HepG2 (cell line): ENCODE measurements at regions not wholly inside any gene's neighbourhood (a gene's known extent, or its start where the extent isn't known, plus 50 kb on each side); places are given as distances from the start of the nearest gene placed in this dataset.

Experiments
- ATAC-seq: fragments of 200-7000 bp; cut with Tn5 transposase; 3 replicates; pipeline ENCODE4 v1.9.1; 2020; ENCODE audit warnings: mild to moderate bottlenecking, moderate library complexity
- BruUV-seq: library from RNA; stranded (reverse); fragments of 400-500 nt; replicated peaks from 2 replicates; lab custom pipeline; 2021; lab: Mats Ljungman, UMichigan
- CTCF ChIA-PET: fragments of 300-600 bp; formaldehyde crosslinking; extraction: SDS; loops from one replicate; lab custom pipeline; 2021; ENCODE audit warnings: low total read pairs, inconsistent platforms, low intra/inter-chr PET ratio; lab: Yijun Ruan, JAX
- POLR2A ChIA-PET: fragments of 350-600 bp; sonication (Branson Sonifier 250); formaldehyde crosslinking; loops from one replicate; lab custom pipeline; 2020; ENCODE audit warnings: antibody characterized with exemption, inconsistent platforms; lab: Yijun Ruan, JAX
- DNase-seq: peaks from one replicate; pipeline ENCODE4 v3.0.0-alpha.2; 2015; ENCODE audit warnings: low spot score
- FAIRE-seq: peaks from 3 replicates; lab custom pipeline; 2011; peaks lifted over from hg19 to GRCh38; lab: Jason Lieb, UNC
- H2AFZ ChIP-seq: one replicate; pipeline ENCODE4 v1.6.1; 2011; ENCODE audit warnings: low read length, inconsistent platforms
- H3K27ac ChIP-seq: fragments of 300-600 bp; 3 replicates; pipeline ENCODE4 v1.8.0; 2011; ENCODE audit warnings: mixed run types, mild to moderate bottlenecking, mixed read lengths, low read length, inconsistent platforms; ENCODE audit not compliant: insufficient read depth; ENCODE audit errors: extremely low read length
- H3K27me3 ChIP-seq, 2 experiments: fragments of 200-600 bp in 1 of 2; 2 replicates in 1 of 2; 3 replicates in 1 of 2; pipeline versions ENCODE4 v1.6.0 to v1.8.0; 2011; ENCODE audit warnings: low read length in 2 of 2, mild to moderate bottlenecking in 2 of 2, moderate library complexity in 2 of 2, inconsistent platforms in 1 of 2; ENCODE audit not compliant: insufficient read depth in 2 of 2, control insufficient read depth in 1 of 2
- H3K36me3 ChIP-seq, 2 experiments: fragments of 200-600 bp in 1 of 2; replicated peaks in 1 of 2; 2 replicates in 1 of 2; 3 replicates in 1 of 2; pipeline versions ENCODE4 v1.5.1 to v1.8.0; 2011; ENCODE audit warnings: low read length in 2 of 2, inconsistent platforms in 1 of 2; ENCODE audit not compliant: insufficient read depth in 2 of 2, control insufficient read depth in 1 of 2
- H3K4me1 ChIP-seq: 2 replicates; pipeline ENCODE4 v1.5.1; 2012; ENCODE audit warnings: low read length, inconsistent platforms; ENCODE audit not compliant: insufficient read depth
- H3K4me2 ChIP-seq: 2 replicates; pipeline ENCODE4 v1.6.0; 2011; ENCODE audit warnings: low read depth, low read length, inconsistent platforms
- H3K4me3 ChIP-seq, 3 experiments: fragments of 200-600 bp in 1 of 3; sonication (generic), shearing (Covaris generic) in 1 of 3; replicated peaks in 1 of 3; 2 replicates each; pipeline ENCODE4 v1.5.1; 2011 to 2016; ENCODE audit warnings: low read length in 3 of 3, inconsistent platforms in 2 of 3, low read depth in 2 of 3, mild to moderate bottlenecking in 2 of 3, control low read depth in 1 of 3, mixed read lengths in 1 of 3; ENCODE audit not compliant: insufficient read depth in 1 of 3
- H3K79me2 ChIP-seq: one replicate; pipeline ENCODE4 v1.6.1; 2011; ENCODE audit warnings: low read length, inconsistent platforms; ENCODE audit not compliant: insufficient read depth
- H3K9ac ChIP-seq: 2 replicates; pipeline ENCODE4 v1.6.0; 2011; ENCODE audit warnings: mild to moderate bottlenecking, low read depth, low read length, inconsistent platforms; ENCODE audit not compliant: insufficient read depth
- H3K9me3 ChIP-seq: 2 replicates; pipeline ENCODE4 v1.5.1; 2012; ENCODE audit warnings: mild to moderate bottlenecking, low read length
- H4K20me1 ChIP-seq: 2 replicates; pipeline ENCODE4 v1.6.0; 2011; ENCODE audit warnings: inconsistent platforms, mild to moderate bottlenecking, low read length, moderate library complexity; ENCODE audit not compliant: insufficient read depth
- ATRX ChIP-seq: sonication (generic); formaldehyde crosslinking; IDR thresholded peaks from 2 replicates; pipeline ENCODE4 v1.4.0; 2020; ENCODE audit warnings: missing genetic modification reagents, borderline replicate concordance
- DRAP1 ChIP-seq: IDR thresholded peaks from 2 replicates; pipeline ENCODE4 v1.6.1; 2016; ENCODE audit warnings: missing genetic modification reagents, missing compliant biosample characterization
- FOXK2 ChIP-seq: fragments of 450-650 bp; IDR thresholded peaks from 2 replicates; pipeline ENCODE4 v1.6.1; 2016
- GPN1 ChIP-seq: sonication (generic); formaldehyde crosslinking; IDR thresholded peaks from 2 replicates; pipeline ENCODE4 v1.5.1; 2020; ENCODE audit warnings: missing genetic modification reagents, borderline replicate concordance
- KLF13 ChIP-seq: sonication (generic); formaldehyde crosslinking; IDR thresholded peaks from 2 replicates; pipeline ENCODE4 v1.4.0; 2020; ENCODE audit warnings: mild to moderate bottlenecking, missing genetic modification reagents
- PAF1 ChIP-seq: IDR thresholded peaks from 2 replicates; pipeline ENCODE4 v1.6.1; 2016; ENCODE audit warnings: missing genetic modification reagents, missing compliant biosample characterization
- SRY ChIP-seq: sonication (generic); formaldehyde crosslinking; IDR thresholded peaks from 2 replicates; pipeline ENCODE4 v1.8.0; 2022; ENCODE audit warnings: mild to moderate bottlenecking, missing genetic modification reagents
- ZBTB7A ChIP-seq: sonication (generic); formaldehyde crosslinking; IDR thresholded peaks from 2 replicates; pipeline ENCODE4 v1.8.0; 2022; ENCODE audit warnings: mild to moderate bottlenecking, missing genetic modification reagents
- ZNF292 ChIP-seq: sonication (generic); formaldehyde crosslinking; IDR thresholded peaks from 2 replicates; pipeline ENCODE4 v1.8.1; 2022; ENCODE audit warnings: mild to moderate bottlenecking, low read depth, missing genetic modification reagents, borderline replicate concordance
- ZNF674 ChIP-seq: sonication (generic); formaldehyde crosslinking; IDR thresholded peaks from 2 replicates; pipeline ENCODE4 v1.5.0; 2020; ENCODE audit warnings: low read depth, mild to moderate bottlenecking, missing genetic modification reagents
- ZNF766 ChIP-seq: sonication (generic); formaldehyde crosslinking; IDR thresholded peaks from 2 replicates; pipeline ENCODE4 v1.5.0; 2020; ENCODE audit warnings: missing genetic modification reagents, borderline replicate concordance
- ZSCAN5A ChIP-seq: sonication (generic); formaldehyde crosslinking; IDR thresholded peaks from 2 replicates; pipeline ENCODE4 v1.8.0; 2022; ENCODE audit warnings: mild to moderate bottlenecking, missing genetic modification reagents, borderline replicate concordance
- WGBS: methylation state at CpG from one replicate; pipeline ENCODE4 v1.1.6; 2017; ENCODE audit warnings: low lambda C conversion rate; 5-methylcytosine and 5-hydroxymethylcytosine counted together
- in situ Hi-C: cut with HindIII; loops from 2 replicates; pipeline ENCODE4 v1.10.0; 2017; ENCODE audit warnings: low pct_unique_long_range_greater_than_20kb; ENCODE audit not compliant: extremely low pct_ligation_motif_present
- intact Hi-C: fragments of 100-400 bp; cut with micrococcal nuclease; formaldehyde crosslinking; loops from one replicate; pipeline ENCODE4 v1.10.0; 2022; ENCODE audit not compliant: unreplicated experiment

GRCh38 chr1:170252851-170253579 is 107.3 kb downstream of the NTMT2 start:
- no TSS peak for BruUV-seq
- H3K27me3 ChIP-seq: no peaks in the 10 kb centered on the region
- intact Hi-C loops: no loop called here
- H3K36me3 ChIP-seq: no peaks in the 10 kb centered on the region
- WGBS: 1% methylated on average over 3 of the region's 3 CpGs
- no peaks in the 10 kb centered on the region for H3K4me1 ChIP-seq
- H4K20me1 ChIP-seq: no peaks in the 10 kb centered on the region
- no peak overlapping the region for H3K27ac ChIP-seq
- ChIA-PET CTCF (no interaction called here), POLR2A (no interaction called here)
- no peaks in the 10 kb centered on the region for H3K9me3 ChIP-seq
- no peak for FAIRE-seq
- H3K4me2 ChIP-seq: no peak overlapping the region
- DNase-seq: no peak
- no peaks in the 10 kb centered on the region for H3K79me2 ChIP-seq
- in situ Hi-C loops: no loop called here
- no peak for ATAC-seq
- no peak overlapping the region for H3K4me3 ChIP-seq
- no peak overlapping the region for H2AFZ ChIP-seq
- no peak for TF ChIP-seq ZNF766 (CRISPR knock-in tag)
- no peak for TF ChIP-seq ZSCAN5A (CRISPR knock-in tag)
- no peak for TF ChIP-seq ZNF292 (CRISPR knock-in tag)
- no peak for TF ChIP-seq ZNF674 (CRISPR knock-in tag)
- TF ChIP-seq ZBTB7A: no peak
- no peak for TF ChIP-seq GPN1 (CRISPR knock-in tag)
- no peak for TF ChIP-seq SRY (CRISPR knock-in tag)
- no peak overlapping the region for H3K9ac ChIP-seq

GRCh38 chr1:170254371-170254770 is 108.6 kb downstream of the NTMT2 start:
- no peaks in the 10 kb centered on the region for H3K79me2 ChIP-seq
- POLR2A ChIA-PET: no interaction called here
- in situ Hi-C loops: no loop called here
- FAIRE-seq (no peak), DNase-seq (no peak), ATAC-seq (no peak)
- H3K27me3 ChIP-seq: no peaks in the 10 kb centered on the region
- no peak overlapping the region for H3K4me2 ChIP-seq
- H4K20me1 ChIP-seq: no peaks in the 10 kb centered on the region
- WGBS: 41% methylated on average over 3 of the region's 3 CpGs
- no peak overlapping the region for H2AFZ ChIP-seq
- no peak overlapping the region for H3K4me3 ChIP-seq
- CTCF ChIA-PET: no interaction called here
- no peak overlapping the region for H3K9ac ChIP-seq
- intact Hi-C loops: no loop called here
- H3K9me3 ChIP-seq: no peaks in the 10 kb centered on the region
- H3K4me1 ChIP-seq: no peaks in the 10 kb centered on the region
- no peaks in the 10 kb centered on the region for H3K36me3 ChIP-seq
- H3K27ac ChIP-seq: no peak overlapping the region
- BruUV-seq: no TSS peak
- TF ChIP-seq ATRX (CRISPR knock-in tag): no peak
- no peak for TF ChIP-seq PAF1 (CRISPR knock-in tag)
- TF ChIP-seq DRAP1 (CRISPR knock-in tag): no peak
- TF ChIP-seq FOXK2: no peak
- no peak for TF ChIP-seq KLF13
